SK-N-SH (cell line): ENCODE measurements at regions not wholly inside any gene's neighbourhood (a gene's known extent, or its start where the extent isn't known, plus 50 kb on each side); places are given as distances from the start of the nearest gene placed in this dataset.

ENCODE experiments used
- CTCF ChIA-PET: fragments of 300-600, 350-600 bp; formaldehyde crosslinking; extraction: SDS; loops from one replicate; lab custom pipeline; 2021; lab: Yijun Ruan, JAX
- POLR2A ChIA-PET: fragments of 350-600 bp; sonication (Branson Sonifier 250); formaldehyde crosslinking; extraction: SDS; loops from one replicate; lab custom pipeline; 2020; ENCODE audit warnings: antibody characterized with exemption, inconsistent platforms; lab: Yijun Ruan, JAX
- DNase-seq: peaks from one replicate; pipeline ENCODE4 v3.0.0; 2012
- H2AFZ ChIP-seq: fragments of 200-600 bp; sonication (generic); 2 replicates; pipeline ENCODE4 v1.8.1; 2016; ENCODE audit warnings: antibody characterized with exemption, mild to moderate bottlenecking, low read depth
- H3F3A ChIP-seq: fragments of 200-600 bp; sonication (generic); replicated peaks from 2 replicates; pipeline ENCODE3; 2016; ENCODE audit warnings: antibody characterized with exemption, mild to moderate bottlenecking; ENCODE audit not compliant: insufficient read depth
- H3K27ac ChIP-seq, 2 experiments: fragments of 200-500 bp in 1 of 2; fragments of 200-600 bp in 1 of 2; sonication (Bioruptor generic) in 1 of 2; sonication (generic), shearing (Covaris generic) in 1 of 2; 2 replicates each; pipeline versions ENCODE4 v1.5.1 to v1.6.1; 2014 to 2016; ENCODE audit warnings: low read depth in 2 of 2, inconsistent platforms in 1 of 2, low read length in 1 of 2, mild to moderate bottlenecking in 1 of 2, mixed read lengths in 1 of 2
- H3K27me3 ChIP-seq: fragments of 200-600 bp; sonication (generic), shearing (Covaris generic); 2 replicates; pipeline ENCODE4 v1.6.1; 2016; ENCODE audit warnings: mixed run types; ENCODE audit not compliant: insufficient read depth
- H3K36me3 ChIP-seq, 2 experiments: fragments of 200-500 bp in 1 of 2; fragments of 200-600 bp in 1 of 2; sonication (Bioruptor generic) in 1 of 2; sonication (generic) in 1 of 2; replicated peaks in 1 of 2; 2 replicates each; pipeline versions ENCODE3 to v1.5.1; 2014 to 2016; ENCODE audit warnings: low read length in 1 of 2, mild to moderate bottlenecking in 1 of 2; ENCODE audit not compliant: insufficient read depth in 2 of 2, control insufficient read depth in 1 of 2
- H3K4me1 ChIP-seq, 2 experiments: fragments of 200-500 bp in 1 of 2; fragments of 200-600 bp in 1 of 2; sonication (Bioruptor generic) in 1 of 2; sonication (generic), shearing (Covaris generic) in 1 of 2; 2 replicates each; pipeline versions ENCODE4 v1.5.1 to v1.6.1; 2014 to 2016; ENCODE audit warnings: low read depth in 1 of 2, low read length in 1 of 2, mixed run types in 1 of 2; ENCODE audit not compliant: insufficient read depth in 2 of 2, control insufficient read depth in 1 of 2
- H3K4me2 ChIP-seq: fragments of 200-600 bp; sonication (generic), shearing (Covaris generic); 2 replicates; pipeline ENCODE4 v1.6.1; 2017; ENCODE audit warnings: mixed run types
- H3K4me3 ChIP-seq, 2 experiments: fragments of 200-500 bp in 1 of 2; fragments of 200-600 bp in 1 of 2; sonication (Bioruptor generic) in 1 of 2; sonication (generic), shearing (Covaris generic) in 1 of 2; 2 replicates each; pipeline versions ENCODE4 v1.5.1 to v1.8.1; 2014 to 2016; ENCODE audit warnings: low read depth in 2 of 2, inconsistent platforms in 1 of 2, low read length in 1 of 2, mild to moderate bottlenecking in 1 of 2, mixed read lengths in 1 of 2, moderate library complexity in 1 of 2
- H3K79me2 ChIP-seq: fragments of 200-600 bp; sonication (generic); 2 replicates; pipeline ENCODE4 v1.8.1; 2017; ENCODE audit warnings: mild to moderate bottlenecking; ENCODE audit not compliant: insufficient read depth
- H3K9ac ChIP-seq: fragments of 200-600 bp; sonication (generic); 2 replicates; pipeline ENCODE4 v1.6.1; 2017; ENCODE audit warnings: mixed run types
- H3K9me2 ChIP-seq: fragments of 200-600 bp; sonication (generic); 2 replicates; pipeline ENCODE4 v1.6.1; 2017; ENCODE audit warnings: mixed run types
- H3K9me3 ChIP-seq: fragments of 200-600 bp; sonication (generic); 2 replicates; pipeline ENCODE4 v1.6.1; 2017; ENCODE audit warnings: mixed run types, mild to moderate bottlenecking, moderate library complexity
- H4K20me1 ChIP-seq: fragments of 200-600 bp; sonication (generic); 2 replicates; pipeline ENCODE4 v1.6.1; 2017; ENCODE audit warnings: mild to moderate bottlenecking, mixed run types; ENCODE audit not compliant: insufficient read depth
- CTCF ChIP-seq: fragments of 200-600 bp; sonication (generic); IDR thresholded peaks from 2 replicates; pipeline ENCODE4 v1.6.1; 2017; ENCODE audit warnings: antibody characterized with exemption, mild to moderate bottlenecking, moderate library complexity
- GABPA ChIP-seq: IDR thresholded peaks from 2 replicates; pipeline ENCODE4 v1.4.0; 2012; ENCODE audit warnings: low read depth, mild to moderate bottlenecking
- JUND ChIP-seq: IDR thresholded peaks from 2 replicates; pipeline ENCODE4 v1.4.0; 2012
- MEF2A ChIP-seq: IDR thresholded peaks from 2 replicates; pipeline ENCODE4 v1.4.0; 2012; ENCODE audit warnings: low read depth, borderline replicate concordance
- PBX3 ChIP-seq: IDR thresholded peaks from 2 replicates; pipeline ENCODE4; 2012
- POLR2AphosphoS5 ChIP-seq: IDR thresholded peaks from 2 replicates; pipeline ENCODE4 v1.6.1; 2012; ENCODE audit warnings: low read depth, low read length
- RCOR1 ChIP-seq: fragments of 150-350 bp; IDR thresholded peaks from 2 replicates; pipeline ENCODE4 v1.6.1; 2017; ENCODE audit warnings: antibody characterized with exemption, low read length
- SIN3A ChIP-seq: IDR thresholded peaks from 2 replicates; pipeline ENCODE4 v1.6.1; 2012; ENCODE audit warnings: low read depth, mild to moderate bottlenecking, low read length, moderate library complexity, borderline replicate concordance
- SMC3 ChIP-seq: IDR thresholded peaks from 2 replicates; pipeline ENCODE4 v1.6.1; 2012; ENCODE audit warnings: low read depth, low read length, improper control_type of control experiment
- TCF12 ChIP-seq: IDR thresholded peaks from 2 replicates; pipeline ENCODE4 v1.4.0; 2012
- TF ChIP-seq, protein P1 (sequence below): IDR thresholded peaks from 2 replicates; pipeline ENCODE4 v1.4.0; 2012; ENCODE audit warnings: low read depth, borderline replicate concordance
- TF ChIP-seq, protein P2 (sequence below): IDR thresholded peaks from 2 replicates; pipeline ENCODE4 v1.6.1; 2012; ENCODE audit warnings: mild to moderate bottlenecking, low read depth, low read length, moderate library complexity

GRCh38 chr13:63139277-63139676 is 1723.6 kb upstream of the PCDH20 start:
- Histone ChIP-seq H3K9me2 (peaks cover 5% of the 10 kb centered on the region; the same call in 1 of the 2 replicates), H3F3A (peaks cover 2% of the 10 kb centered on the region), H3K4me1 (no peaks in the 10 kb centered on the region), H4K20me1 (no peaks in the 10 kb centered on the region), H2AFZ (no peak overlapping the region), H3K79me2 (no peaks in the 10 kb centered on the region), H3K27ac (no peak overlapping the region), H3K9ac (no peak overlapping the region), H3K27me3 (no peaks in the 10 kb centered on the region), H3K9me3 (no peaks in the 10 kb centered on the region; the same call in none of the 2 replicates), H3K4me2 (no peak overlapping the region), H3K4me3 (no peak overlapping the region), H3K36me3 (no peaks in the 10 kb centered on the region)
- DNase-seq: no peak
- TF ChIP-seq JUND: no peak
- TF ChIP-seq, protein P1, sequence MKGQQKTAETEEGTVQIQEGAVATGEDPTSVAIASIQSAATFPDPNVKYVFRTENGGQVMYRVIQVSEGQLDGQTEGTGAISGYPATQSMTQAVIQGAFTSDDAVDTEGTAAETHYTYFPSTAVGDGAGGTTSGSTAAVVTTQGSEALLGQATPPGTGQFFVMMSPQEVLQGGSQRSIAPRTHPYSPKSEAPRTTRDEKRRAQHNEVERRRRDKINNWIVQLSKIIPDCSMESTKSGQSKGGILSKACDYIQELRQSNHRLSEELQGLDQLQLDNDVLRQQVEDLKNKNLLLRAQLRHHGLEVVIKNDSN: no peak
- TF ChIP-seq PBX3: no peak
- no peak for TF ChIP-seq MEF2A
- no peak for TF ChIP-seq CTCF
- no peak for TF ChIP-seq TCF12
- no peak for TF ChIP-seq POLR2AphosphoS5
- no peak for TF ChIP-seq SMC3
- TF ChIP-seq SIN3A: no peak
- TF ChIP-seq RCOR1: no peak
- TF ChIP-seq, protein P2, sequence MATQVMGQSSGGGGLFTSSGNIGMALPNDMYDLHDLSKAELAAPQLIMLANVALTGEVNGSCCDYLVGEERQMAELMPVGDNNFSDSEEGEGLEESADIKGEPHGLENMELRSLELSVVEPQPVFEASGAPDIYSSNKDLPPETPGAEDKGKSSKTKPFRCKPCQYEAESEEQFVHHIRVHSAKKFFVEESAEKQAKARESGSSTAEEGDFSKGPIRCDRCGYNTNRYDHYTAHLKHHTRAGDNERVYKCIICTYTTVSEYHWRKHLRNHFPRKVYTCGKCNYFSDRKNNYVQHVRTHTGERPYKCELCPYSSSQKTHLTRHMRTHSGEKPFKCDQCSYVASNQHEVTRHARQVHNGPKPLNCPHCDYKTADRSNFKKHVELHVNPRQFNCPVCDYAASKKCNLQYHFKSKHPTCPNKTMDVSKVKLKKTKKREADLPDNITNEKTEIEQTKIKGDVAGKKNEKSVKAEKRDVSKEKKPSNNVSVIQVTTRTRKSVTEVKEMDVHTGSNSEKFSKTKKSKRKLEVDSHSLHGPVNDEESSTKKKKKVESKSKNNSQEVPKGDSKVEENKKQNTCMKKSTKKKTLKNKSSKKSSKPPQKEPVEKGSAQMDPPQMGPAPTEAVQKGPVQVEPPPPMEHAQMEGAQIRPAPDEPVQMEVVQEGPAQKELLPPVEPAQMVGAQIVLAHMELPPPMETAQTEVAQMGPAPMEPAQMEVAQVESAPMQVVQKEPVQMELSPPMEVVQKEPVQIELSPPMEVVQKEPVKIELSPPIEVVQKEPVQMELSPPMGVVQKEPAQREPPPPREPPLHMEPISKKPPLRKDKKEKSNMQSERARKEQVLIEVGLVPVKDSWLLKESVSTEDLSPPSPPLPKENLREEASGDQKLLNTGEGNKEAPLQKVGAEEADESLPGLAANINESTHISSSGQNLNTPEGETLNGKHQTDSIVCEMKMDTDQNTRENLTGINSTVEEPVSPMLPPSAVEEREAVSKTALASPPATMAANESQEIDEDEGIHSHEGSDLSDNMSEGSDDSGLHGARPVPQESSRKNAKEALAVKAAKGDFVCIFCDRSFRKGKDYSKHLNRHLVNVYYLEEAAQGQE: no peak
- TF ChIP-seq GABPA: no peak
- ChIA-PET CTCF (interaction anchor here (0.6 kb wide), 1 partner anchor 971 kb away, joined by 3 read pairs; no protein-coding TSS in a partner anchor), POLR2A (no interaction called here)
